HG03439 (cell line): ENCODE measurements at regions not wholly inside any gene's neighbourhood (a gene's known extent, or its start where the extent isn't known, plus 50 kb on each side); places are given as distances from the start of the nearest gene placed in this dataset.
"Not testable (repeated sequence)": the region's sequence is repeated elsewhere in the genome, so short reads cannot be mapped to it uniquely, and the experiment has no call there.

Source experiments
- ATAC-seq: cut with Tn5 transposase; IDR thresholded peaks from one replicate; pipeline ENCODE4 v1.9.1; 2021; ENCODE audit warnings: mild to moderate bottlenecking, moderate library complexity; ENCODE audit not compliant: unreplicated experiment

DNA sequence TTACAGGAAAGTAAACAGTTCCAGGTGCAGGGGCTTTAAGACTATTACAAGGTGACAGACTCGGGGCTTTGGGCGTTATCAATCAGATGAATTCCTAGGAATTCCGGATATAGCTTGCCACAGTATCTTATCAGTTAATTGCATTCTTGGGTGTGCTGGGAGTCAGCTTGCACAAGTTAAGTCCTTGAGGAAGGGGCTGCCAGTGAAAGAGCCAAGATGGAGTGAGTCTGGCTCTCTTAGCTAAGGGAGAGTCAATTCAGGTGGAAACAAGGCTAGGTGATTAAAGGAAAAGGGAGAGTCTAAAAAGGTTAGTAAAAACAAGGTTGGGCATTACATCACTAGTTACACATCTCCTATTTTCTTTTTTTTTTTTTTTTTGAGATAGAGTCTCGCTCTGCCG lies 199.8 kb upstream of the PRSS16 start:
- not testable (repeated sequence) for ATAC-seq

- ATAC-seq = no peak
These were observed 197.4 kb upstream of the PRSS16 start for GRCh38 chr6:27049863-27050781.

- not testable (repeated sequence) for ATAC-seq
These were observed 195.3 kb upstream of the PRSS16 start for GRCh38 chr6:27052082-27052730.

DNA sequence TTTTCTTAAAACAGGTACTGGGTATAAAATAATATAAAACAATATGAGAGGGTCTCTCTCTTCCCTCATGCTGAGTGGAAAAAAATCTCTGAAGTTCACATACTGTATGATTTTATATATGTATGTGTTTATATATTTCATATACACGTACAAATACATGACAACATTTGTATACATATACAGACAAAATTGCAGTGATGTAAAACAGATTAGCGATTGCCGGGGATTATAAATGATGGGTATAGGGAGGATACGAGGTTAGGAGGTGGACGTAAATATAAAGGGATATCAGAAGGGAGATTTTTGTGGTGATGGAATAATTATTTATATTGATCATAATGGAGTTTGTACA lies 194.8 kb upstream of the PRSS16 start:
- ATAC-seq = no peak

GRCh38 chr6:27053738-27054137 lies 193.8 kb upstream of the PRSS16 start:
- ATAC-seq = no peak

DNA sequence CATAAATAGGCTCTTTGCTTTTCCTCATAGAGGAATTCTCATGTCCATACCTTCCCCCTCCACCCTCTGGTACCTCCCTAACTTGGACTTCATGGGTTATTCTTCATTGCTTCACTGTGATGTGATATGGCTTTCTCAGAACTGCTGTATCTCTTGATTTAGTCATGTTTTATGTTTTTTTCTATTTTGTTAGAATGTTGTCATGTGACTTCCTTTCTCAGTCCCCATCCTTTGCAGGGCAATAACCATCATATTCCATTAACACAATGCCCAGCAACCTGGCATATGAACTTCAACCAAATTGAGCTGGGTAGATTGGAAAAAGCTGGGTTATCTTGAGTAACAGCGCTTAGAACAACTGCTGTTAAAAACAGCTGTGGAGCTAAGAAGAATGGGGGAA lies 190.9 kb upstream of the PRSS16 start:
- ATAC-seq = no peak

GRCh38 chr6:27059621-27060425 lies 187.7 kb upstream of the PRSS16 start:
- no peak for ATAC-seq

- no peak for ATAC-seq
These were observed 186.1 kb upstream of the PRSS16 start for GRCh38 chr6:27061235-27061993.

DNA sequence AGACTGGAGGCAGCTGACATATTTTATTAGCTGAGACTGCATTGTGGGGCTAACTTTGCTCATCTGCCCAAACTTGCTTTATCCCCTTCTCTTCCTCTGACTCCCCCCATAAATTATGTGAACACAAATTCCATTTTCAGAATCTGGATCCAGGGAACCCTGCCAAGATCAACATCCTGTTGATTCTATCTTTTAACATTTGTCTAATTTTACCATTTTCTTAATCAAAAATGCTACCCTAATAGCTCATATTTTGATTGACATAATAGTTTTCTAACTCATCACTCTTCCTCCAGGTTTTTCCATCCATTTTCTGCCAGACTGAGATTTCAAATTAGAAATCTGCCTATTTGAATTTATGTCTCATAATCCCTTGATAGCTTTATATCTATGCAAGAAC lies 184.7 kb upstream of the PRSS16 start:
- ATAC-seq = no peak

DNA sequence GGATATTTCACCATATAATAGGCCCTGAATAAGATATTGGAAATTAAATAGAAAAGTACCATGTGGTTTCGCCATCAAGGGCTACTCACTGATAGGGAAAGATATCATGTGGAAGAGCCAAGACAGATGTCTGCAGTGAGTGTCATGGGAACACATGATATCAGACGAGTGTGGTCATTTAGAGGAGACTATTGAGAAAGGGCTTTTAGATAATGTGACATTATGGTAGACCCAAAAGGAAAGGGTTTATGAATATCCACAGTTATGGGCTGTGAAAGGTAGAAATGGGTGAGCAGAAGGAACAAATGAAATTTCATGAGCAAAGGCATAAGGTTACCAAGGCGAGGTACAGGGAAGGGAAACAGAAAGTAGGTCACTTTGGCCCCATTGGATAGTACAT lies 182.3 kb upstream of the PRSS16 start:
- no peak for ATAC-seq

DNA sequence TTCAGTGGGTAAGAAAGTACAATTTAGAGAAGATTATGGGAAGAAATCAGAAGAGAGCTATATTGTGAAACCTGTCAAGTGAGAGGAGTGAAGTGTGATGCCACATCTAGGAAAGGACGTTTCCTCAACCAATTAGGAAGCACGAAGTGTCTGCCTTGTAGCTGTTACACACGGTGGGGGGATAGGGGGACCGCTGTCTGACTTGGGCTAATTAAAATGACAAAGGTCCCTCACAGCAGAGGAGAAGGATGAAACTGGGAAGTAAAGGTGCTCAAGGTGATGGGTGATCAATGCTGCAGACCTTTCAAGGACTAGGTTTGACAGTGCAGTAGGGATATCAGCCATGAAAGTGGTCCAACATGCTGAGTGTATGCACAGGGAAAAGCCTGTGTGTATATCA lies 181.1 kb upstream of the PRSS16 start:
- ATAC-seq = no peak

DNA sequence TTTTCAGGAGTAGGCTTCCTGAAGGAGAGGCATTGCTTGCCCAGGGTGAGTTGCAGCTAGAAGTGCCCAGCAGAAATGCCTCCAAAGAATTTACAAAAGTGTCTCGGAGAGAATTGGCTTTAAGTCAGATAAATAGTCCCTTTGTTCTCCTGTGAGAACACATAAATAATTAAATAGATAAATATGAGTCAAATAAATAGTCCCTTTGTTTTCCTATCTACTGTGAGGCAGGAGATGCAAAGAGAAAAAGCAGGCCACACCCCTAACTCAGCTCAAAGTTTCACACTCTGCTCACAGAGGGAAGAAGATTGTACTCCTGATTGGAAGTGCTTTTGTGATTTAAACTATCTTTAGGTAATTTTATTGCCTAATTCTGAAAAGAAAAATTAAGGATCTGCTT lies 180.7 kb upstream of the PRSS16 start:
- ATAC-seq = no peak

DNA sequence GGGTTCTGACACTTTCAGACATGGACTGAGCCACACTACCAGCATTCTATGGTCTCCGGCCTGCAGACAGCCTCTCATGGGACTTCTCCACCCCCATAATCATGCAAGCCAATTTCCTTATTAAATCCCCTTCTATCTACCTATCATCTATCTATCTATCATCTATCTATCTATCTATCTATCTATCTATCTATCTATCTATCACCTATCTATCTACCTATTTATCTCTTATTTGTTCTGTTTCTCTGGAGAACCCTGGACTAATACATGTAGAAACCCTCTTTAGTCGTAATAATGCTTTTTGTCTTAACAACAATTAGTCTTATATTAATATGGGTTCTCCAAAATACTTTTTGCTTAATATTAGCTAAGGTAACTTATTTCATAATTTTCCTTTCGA lies 174.1 kb upstream of the PRSS16 start:
- ATAC-seq = no peak

DNA sequence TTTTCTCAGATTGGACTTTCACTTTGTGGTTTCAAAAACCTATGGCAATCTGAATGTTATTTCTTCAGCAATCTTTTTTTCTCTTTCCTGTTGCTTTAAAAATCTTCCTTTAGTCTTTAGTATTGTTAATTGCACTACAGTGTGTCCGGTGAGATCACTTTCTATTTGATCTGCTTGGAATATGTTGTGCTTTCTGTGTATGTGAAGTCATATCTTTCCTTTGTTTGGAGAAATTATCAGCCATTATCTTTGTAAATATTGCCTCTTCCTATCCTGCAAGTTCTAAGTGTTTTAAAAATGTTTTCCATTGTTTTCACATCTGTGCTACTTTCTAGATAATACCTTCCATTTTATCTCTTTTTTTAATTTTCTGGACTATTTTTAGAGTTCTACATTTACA lies 171.4 kb upstream of the PRSS16 start:
- no peak for ATAC-seq

- peak; percentile 81 for ATAC-seq
These were observed 168.7 kb upstream of the PRSS16 start for GRCh38 chr6:27078734-27079357.

GRCh38 chr6:27081188-27081587 lies 166.3 kb upstream of the PRSS16 start:
- no peak for ATAC-seq

- ATAC-seq = no peak
These were observed 165.6 kb upstream of the PRSS16 start for GRCh38 chr6:27081931-27082330.

DNA sequence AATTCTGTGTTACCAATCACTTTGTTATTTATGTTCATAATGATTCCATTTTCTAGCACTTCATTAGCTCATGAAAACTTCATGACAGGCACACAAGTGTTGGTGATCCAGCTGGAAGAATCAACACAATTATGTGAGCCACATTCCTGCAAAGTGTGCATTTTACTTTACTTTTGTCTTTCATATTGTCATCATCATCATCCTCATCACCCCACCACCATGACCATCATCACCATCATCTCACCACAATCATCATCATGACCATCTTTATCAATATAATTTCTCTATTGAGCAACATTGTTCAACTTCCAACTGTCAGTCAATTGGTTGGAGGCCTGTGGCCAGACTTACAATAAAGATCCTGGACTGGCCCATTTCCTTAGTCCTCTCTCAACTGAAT lies 159.4 kb upstream of the PRSS16 start:
- ATAC-seq = no peak

DNA sequence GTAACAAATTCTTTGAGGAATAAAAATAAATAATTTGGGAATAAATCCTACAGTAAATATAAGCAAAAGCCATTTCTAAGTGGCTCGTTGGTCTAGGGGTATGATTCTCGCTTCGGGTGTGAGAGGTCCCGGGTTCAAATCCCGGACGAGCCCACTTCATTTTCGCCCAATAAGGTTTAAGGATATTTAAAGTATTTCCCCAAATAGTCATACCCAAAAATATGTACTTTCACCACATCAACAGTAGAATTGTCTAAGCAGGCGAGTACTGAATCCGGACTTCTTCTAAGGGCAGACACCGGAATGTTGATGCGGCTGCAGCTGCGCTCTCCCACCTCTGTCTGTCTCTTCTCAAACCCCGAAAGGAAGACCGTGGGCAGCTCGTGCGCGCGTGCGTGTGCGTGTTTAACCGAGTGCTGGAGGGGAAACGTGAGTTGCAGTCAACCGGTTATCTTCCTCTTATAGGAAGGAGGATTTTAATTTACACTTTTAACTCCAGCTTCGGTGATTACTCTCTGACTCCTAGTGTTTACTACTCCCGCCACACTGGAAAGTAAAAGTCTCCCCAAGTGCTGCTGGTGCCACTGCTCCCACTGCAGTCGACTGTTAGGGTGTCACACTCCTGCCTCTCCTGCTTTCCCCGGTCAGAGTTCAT lies 155.7 kb upstream of the PRSS16 start:
- no peak for ATAC-seq

- no peak for ATAC-seq
These were observed 155.2 kb upstream of the PRSS16 start for GRCh38 chr6:27092316-27092692.
